DMS114 treated with DMSO at 0.1 percent for 48 hours (cell line): ENCODE measurements at regions not wholly inside any gene's neighbourhood (a gene's known extent, or its start where the extent isn't known, plus 50 kb on each side); places are given as distances from the start of the nearest gene placed in this dataset.

Source experiments
- DNase-seq: peaks from one replicate; lab custom pipeline; 2025; ENCODE audit not compliant: unreplicated experiment; lab: John Stamatoyannopoulos, UW

GRCh38 chr7:54701982-54702381, 57.0 kb downstream of the SEC61G start:
- DNase-seq = no peak

- DNase-seq = no peak
These were observed 59.3 kb downstream of the SEC61G start for GRCh38 chr7:54699715-54700114.

- DNase-seq = no peak
These were observed 61.3 kb downstream of the SEC61G start for GRCh38 chr7:54697659-54698186.

GRCh38 chr7:54690892-54691291, 68.1 kb downstream of the SEC61G start:
- no peak for DNase-seq

- no peak for DNase-seq
These were observed 69.0 kb downstream of the SEC61G start for GRCh38 chr7:54690050-54690443.

GRCh38 chr7:54689394-54690049, 69.5 kb downstream of the SEC61G start:
- DNase-seq = no peak

- DNase-seq = no peak
These were observed 71.4 kb downstream of the SEC61G start for GRCh38 chr7:54687462-54688212.

- no peak for DNase-seq
These were observed 78.5 kb downstream of the SEC61G start for GRCh38 chr7:54680377-54681005.

- no peak for DNase-seq
These were observed 79.6 kb downstream of the SEC61G start for GRCh38 chr7:54679490-54679817.

GRCh38 chr7:54678763-54679489, 80.1 kb downstream of the SEC61G start:
- no peak for DNase-seq

GRCh38 chr7:54674891-54675290, 84.1 kb downstream of the SEC61G start:
- no peak for DNase-seq

GRCh38 chr7:54672519-54672918, 86.5 kb downstream of the SEC61G start:
- DNase-seq = no peak

GRCh38 chr7:54664235-54665228, 94.5 kb downstream of the SEC61G start:
- peak; percentile 23 for DNase-seq

GRCh38 chr7:54663603-54664234, 95.3 kb downstream of the SEC61G start:
- no peak for DNase-seq

GRCh38 chr7:54663186-54663585, 95.8 kb downstream of the SEC61G start:
- DNase-seq = no peak

GRCh38 chr7:54662701-54663100, 96.3 kb downstream of the SEC61G start:
- no peak for DNase-seq

- DNase-seq = no peak
These were observed 105.1 kb downstream of the SEC61G start for GRCh38 chr7:54653905-54654304.

- no peak for DNase-seq
These were observed 100.9 kb downstream of the VSTM2A start for GRCh38 chr7:54643064-54643463.

- no peak for DNase-seq
These were observed 95.7 kb downstream of the VSTM2A start for GRCh38 chr7:54637712-54638396.
